ENCODE measurements at regions not wholly inside any gene's neighbourhood (a gene's known extent, or its start where the extent isn't known, plus 50 kb on each side); places are given as distances from the start of the nearest gene placed in this dataset.

GRCh38 chr2:42877511-42877910 is 85.1 kb upstream of the HAAO start (continued):
- TF ChIP-seq USF2 (IDR thresholded peaks at IDR 0.05; ENCODE audit: borderline replicate concordance, low read depth, low read length) (no peak), POLR2A (IDR thresholded peaks at IDR 0.05; ENCODE audit: low read depth, low read length) (no peak), STAT1 (conservative IDR thresholded peaks at IDR 0.05) (no peak), POLR2AphosphoS5 (IDR thresholded peaks at IDR 0.05; ENCODE audit: low read length) (no peak), JUNB (IDR thresholded peaks at IDR 0.05) (no peak), MXI1 (IDR thresholded peaks at IDR 0.05; ENCODE audit: low read depth, low read length) (no peak), RBBP5 (conservative IDR thresholded peaks at IDR 0.05) (no peak), HCFC1 (IDR thresholded peaks at IDR 0.05; ENCODE audit: low read length) (no peak), ELK1 (IDR thresholded peaks at IDR 0.05; ENCODE audit: low read depth, low read length) (no peak), MYB (IDR thresholded peaks at IDR 0.05; ENCODE audit: borderline replicate concordance, low read depth, low read length) (no peak), KLF5 (IDR thresholded peaks at IDR 0.05; ENCODE audit: partially characterized antibody) (no peak)

GRCh38 chr2:42876326-42876751 is 84.0 kb upstream of the HAAO start:
- Histone ChIP-seq H4K20me1 (ENCODE audit: control insufficient read depth, insufficient read depth) (no peaks in the 10 kb centered on the region), H3K4me2 (ENCODE audit: control insufficient read depth, insufficient read depth) (no peak overlapping the region), H3K36me3 (ENCODE audit: control insufficient read depth in 2 of 2, insufficient read depth in 2 of 2, low read length in 1 of 2) (no peaks in the 10 kb centered on the region), H3K79me2 (ENCODE audit: control insufficient read depth, insufficient read depth, low read length) (no peaks in the 10 kb centered on the region), H3K9ac (ENCODE audit: control insufficient read depth, insufficient read depth, low read length) (no peak overlapping the region), H2AFZ (ENCODE audit: control insufficient read depth, low read depth, low read length) (no peak overlapping the region), H3K27me3 (replicated peaks in 1 of 2; ENCODE audit: control insufficient read depth in 2 of 2, insufficient read depth in 2 of 2, low read length in 1 of 2) (no peaks in the 10 kb centered on the region), H3K4me3 (no peak overlapping the region), H3K4me1 (ENCODE audit: control insufficient read depth, insufficient read depth, low read length) (no peaks in the 10 kb centered on the region), H3K9me3 (replicated peaks; ENCODE audit: control insufficient read depth, insufficient read depth, low read length) (no peaks in the 10 kb centered on the region), H3K27ac (ENCODE audit: control insufficient read depth, insufficient read depth) (no peak overlapping the region)
- ATAC-seq (no peak), FAIRE-seq (no peak), DNase-seq (ENCODE audit: low read depth, low spot score) (no peak)
- SMC1A ChIA-PET (ENCODE audit: uncharacterized antibody, unreplicated experiment), result no interaction called here
- POLR2A ChIA-PET, result no interaction called here
- 70% methylated on average over 11 of the region's 11 CpGs for WGBS (ENCODE audit: insufficient coverage, insufficient replicate concordance, low lambda C conversion rate, missing lambda C conversion rate)
- no TSS peak for BruUV-seq (replicated peaks)
- RAD21 ChIA-PET (ENCODE audit: unreplicated experiment), result no interaction called here
- in situ Hi-C loops (cut with MboI) (no loop called here), intact Hi-C loops (cut with micrococcal nuclease; ENCODE audit: unreplicated experiment) (no loop called here)
- CTCF ChIA-PET, result interaction anchor here (1.3 kb wide), 1 partner anchor 17 kb away, joined by 5 read pairs; no protein-coding TSS in a partner anchor
- TF ChIP-seq E4F1 (IDR thresholded peaks at IDR 0.05; ENCODE audit: borderline replicate concordance, partially characterized antibody), result no peak
- no peak for TF ChIP-seq NRF1 (conservative IDR thresholded peaks at IDR 0.05; ENCODE audit: low read depth, low read length)
- no peak for TF ChIP-seq BCL3 (IDR thresholded peaks at IDR 0.05; ENCODE audit: borderline replicate concordance, insufficient read depth, low read depth, low read length, poor library complexity, severe bottlenecking)
- no peak for TF ChIP-seq TBL1XR1 (IDR thresholded peaks at IDR 0.05; ENCODE audit: low read depth, low read length)
- no peak for TF ChIP-seq SMC3 (IDR thresholded peaks at IDR 0.05; ENCODE audit: borderline replicate concordance, low read length)
- no peak for TF ChIP-seq CBX3 (IDR thresholded peaks at IDR 0.05; ENCODE audit: borderline replicate concordance, low read depth)
- TF ChIP-seq JUNB (IDR thresholded peaks at IDR 0.05), result no peak
- TF ChIP-seq NFIC (IDR thresholded peaks at IDR 0.05; ENCODE audit: low read depth, low read length), result no peak
